Activated CD4-positive, alpha-beta T cell treated with anti-CD3 and anti-CD28 coated beads, Interleukin-10, Interleukin-2, amounts not matched to agents 100 ng/mL and 50 ng/mL, durations not matched to agents 16 hours and 8 hours (primary cell): ENCODE measurements at regions not wholly inside any gene's neighbourhood (a gene's known extent, or its start where the extent isn't known, plus 50 kb on each side); places are given as distances from the start of the nearest gene placed in this dataset.

Experiments used
- DNase-seq: peaks from one replicate; pipeline ENCODE4 v3.0.0-alpha.2; 2020

DNA sequence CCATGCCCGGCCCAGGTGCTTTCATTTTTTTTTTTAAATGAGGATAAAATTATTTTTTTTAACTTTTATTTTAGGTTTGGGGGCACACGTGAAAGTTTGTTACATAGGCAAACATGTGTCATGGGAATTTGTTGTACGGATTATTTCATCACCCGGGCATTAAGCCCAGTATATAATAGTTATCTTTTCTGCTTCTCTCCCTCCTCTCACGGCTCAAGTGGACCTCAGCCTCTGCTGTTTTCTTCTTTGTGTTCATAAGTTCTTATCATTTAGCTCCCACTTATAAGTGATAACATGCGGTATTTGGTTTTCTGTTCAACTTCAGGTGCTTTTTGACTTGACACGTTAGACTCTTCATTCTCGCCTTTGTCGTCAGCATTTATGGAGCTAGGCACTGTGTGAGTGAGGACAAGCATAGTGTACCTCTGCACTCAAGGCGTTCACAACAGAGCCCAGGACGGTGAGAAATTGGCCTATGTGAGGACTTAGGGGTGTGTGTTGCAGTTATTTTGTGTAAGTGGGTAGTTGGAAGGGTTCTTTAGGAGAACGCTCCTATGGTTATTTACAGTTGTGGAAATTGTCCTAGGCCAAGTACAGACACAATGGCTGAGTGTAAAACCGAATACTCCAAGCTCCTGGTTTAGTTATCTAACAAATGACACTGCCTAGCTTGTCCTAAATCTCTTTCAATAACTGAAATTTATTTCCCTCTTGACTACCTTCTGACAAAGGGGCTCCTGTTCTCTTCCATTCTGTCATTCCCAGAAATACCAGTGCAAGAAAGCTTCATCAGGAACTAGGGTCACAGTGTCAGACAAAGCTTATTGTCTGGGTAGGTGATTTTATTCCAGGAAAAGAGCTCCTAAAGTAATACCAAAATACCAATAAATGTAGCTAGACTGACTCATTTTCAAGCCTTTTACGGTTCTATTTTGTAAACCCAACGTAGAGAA, 200.5 kb upstream of the PRICKLE1 start:
- no peak for DNase-seq

- DNase-seq = no peak
Measured at GRCh38 chr12:42786400-42787148, 197.0 kb upstream of the PRICKLE1 start.

DNA sequence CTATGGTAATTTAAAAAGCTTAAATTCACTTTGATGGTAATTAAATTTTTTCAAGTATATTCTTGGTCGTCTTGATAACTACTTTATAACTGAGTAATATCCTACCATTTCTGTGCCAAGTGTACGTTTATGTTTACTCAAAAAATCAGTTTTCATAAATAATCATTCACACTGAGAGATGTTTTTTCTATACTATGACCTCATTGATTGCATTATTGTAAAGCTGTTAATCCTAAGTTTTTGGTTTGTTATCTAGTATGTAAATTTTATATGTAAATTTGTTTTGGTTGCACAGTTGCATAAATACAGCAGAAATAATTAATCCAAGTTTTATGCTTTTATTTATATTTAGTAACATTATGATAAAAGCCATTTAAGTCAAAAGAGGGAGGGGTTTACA, 196.4 kb upstream of the PRICKLE1 start:
- DNase-seq = no peak

DNA sequence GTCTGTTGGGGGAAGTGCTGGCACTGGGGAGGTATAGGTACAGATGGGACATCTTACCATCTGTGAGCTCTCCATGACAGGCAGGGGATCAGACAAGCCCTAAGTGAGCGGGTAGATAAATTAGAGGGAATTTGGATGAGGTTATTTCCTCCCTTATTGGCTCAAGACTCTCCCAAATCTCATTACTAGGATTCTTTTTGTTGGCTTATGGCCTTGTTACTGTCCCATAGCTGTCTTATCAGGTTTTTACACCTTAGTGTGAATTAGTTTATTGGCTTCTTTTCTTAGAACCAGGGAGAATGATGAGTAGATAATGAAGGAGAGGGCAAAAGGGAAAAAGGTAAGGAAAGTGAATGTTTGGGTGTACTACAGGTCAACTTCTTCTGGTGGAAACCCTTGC, 191.1 kb upstream of the PRICKLE1 start:
- DNase-seq = no peak

- no peak for DNase-seq
Measured at GRCh38 chr12:42779186-42779859, 189.8 kb upstream of the PRICKLE1 start.

GRCh38 chr12:42776396-42776795, 186.8 kb upstream of the PRICKLE1 start:
- no peak for DNase-seq

- no peak for DNase-seq
Measured at GRCh38 chr12:42774238-42774637, 184.7 kb upstream of the PRICKLE1 start.

DNA sequence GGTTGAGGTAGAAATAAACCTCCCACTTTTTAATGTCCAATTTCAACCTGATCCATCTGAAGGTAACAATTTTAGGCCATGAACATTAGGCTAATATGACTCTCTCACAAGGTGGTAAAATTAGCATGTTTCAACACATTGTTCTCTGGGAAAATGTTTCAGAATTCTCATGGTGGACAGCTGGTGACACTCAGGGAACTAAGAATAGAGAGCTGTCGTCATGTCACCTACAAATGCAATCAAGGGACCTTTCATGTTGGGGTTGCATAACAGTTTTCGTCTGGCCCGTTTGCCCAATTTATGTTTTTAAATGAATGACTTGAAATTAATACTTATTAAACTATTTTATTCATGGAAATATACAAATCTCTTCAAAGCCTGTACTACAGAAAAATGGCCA, 180.7 kb upstream of the PRICKLE1 start:
- no peak for DNase-seq

GRCh38 chr12:42769455-42769854, 179.9 kb upstream of the PRICKLE1 start:
- no peak for DNase-seq

- no peak for DNase-seq
Measured at GRCh38 chr12:42767998-42768397, 178.5 kb upstream of the PRICKLE1 start.

- no peak for DNase-seq
Measured at GRCh38 chr12:42767326-42767954, 177.9 kb upstream of the PRICKLE1 start.

- no peak for DNase-seq
Measured at GRCh38 chr12:42766754-42767153, 177.2 kb upstream of the PRICKLE1 start.

DNA sequence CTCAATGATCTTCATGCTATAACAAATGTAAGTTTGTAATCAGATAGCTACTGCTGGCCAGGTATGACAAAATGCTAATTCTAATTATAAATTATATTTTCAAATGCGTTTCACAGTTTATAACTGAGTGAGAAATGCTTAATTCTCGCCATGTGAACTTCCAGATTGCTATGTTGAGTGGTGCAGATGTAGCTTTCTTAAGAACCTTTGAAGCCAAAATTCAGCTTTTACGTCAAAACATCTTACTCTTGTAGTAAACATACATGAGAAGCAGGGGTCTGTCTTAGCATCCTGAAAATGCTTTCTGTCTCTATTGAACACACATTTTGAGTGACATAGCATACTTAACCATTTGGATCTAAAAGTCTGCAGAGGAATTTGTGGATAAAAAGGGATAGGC, 176.5 kb upstream of the PRICKLE1 start:
- DNase-seq = no peak

DNA sequence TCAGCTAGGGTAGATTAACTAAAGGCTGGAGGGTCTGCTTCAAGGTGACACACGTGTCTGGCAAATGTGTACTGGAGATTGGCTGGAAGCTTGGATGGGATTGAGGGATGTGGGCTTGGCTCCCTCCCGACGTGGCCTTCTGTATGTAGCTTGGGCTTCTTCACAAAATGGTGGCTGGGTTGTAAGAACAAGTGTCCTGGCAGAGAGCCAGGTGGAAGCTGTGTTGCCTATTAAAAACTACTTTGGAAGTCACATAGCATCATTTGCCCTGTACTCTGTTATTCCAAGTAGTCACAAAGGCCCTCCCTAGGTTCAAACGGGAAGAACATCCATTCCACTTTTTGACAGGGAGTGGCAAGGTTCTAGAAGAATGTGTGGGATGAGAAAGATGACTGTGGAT, 174.1 kb upstream of the PRICKLE1 start:
- DNase-seq = no peak

GRCh38 chr12:42762395-42762925, 172.9 kb upstream of the PRICKLE1 start:
- DNase-seq = no peak

DNA sequence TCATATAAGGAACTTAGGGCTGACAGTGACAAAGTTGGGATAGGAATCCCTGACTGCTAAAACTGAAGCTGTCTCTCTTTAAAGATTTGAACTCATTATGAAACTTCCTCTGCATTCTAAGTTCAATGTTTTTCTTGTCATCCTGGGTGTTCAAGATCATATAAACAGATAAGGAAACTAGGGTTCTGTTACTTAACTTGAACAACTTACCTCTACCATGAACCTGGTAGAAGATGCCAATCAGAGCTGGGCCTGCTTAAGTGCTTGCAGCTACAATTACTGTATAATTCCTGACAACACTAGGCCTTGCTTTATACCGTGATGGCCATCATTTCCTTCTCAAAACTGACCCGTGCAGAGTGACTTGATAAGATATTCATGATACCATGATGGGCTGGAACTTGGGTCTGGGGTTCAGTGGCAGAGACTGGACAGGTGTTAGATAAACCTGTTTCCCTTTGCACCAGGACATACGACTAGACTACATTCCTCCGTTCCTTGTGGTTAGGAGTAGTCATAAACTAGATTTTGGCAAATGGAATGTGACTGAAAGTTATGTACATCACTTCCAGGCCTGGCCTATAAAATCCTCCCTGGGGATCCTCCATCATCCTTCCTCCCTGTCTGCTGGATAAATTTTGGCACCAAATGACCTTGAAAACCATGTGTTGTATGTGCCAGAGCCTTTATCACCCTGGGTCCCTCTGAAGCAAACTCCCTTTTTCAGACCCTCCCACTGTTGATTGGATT, 172.2 kb upstream of the PRICKLE1 start:
- no peak for DNase-seq

DNA sequence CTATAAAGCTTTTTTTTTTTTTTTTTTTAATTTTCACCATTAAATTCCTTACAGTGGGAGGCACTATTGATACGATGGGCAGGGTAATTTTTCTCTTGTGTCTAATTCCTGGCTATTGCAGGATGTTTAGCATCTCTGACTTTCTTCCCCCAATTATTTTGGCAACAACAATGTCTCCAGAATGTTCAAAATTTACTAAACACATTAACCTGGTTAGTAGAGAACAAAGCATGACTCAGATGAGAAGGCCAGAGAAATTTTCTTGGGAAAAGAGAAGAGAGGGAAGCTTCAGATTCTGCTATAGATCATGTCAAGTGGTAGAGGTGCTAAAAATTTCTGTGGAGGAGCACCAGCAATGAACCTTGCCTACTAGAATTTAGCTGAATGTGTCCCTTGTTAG, 171.5 kb upstream of the PRICKLE1 start:
- DNase-seq = no peak

- no peak for DNase-seq
Measured at GRCh38 chr12:42760550-42760949, 171.0 kb upstream of the PRICKLE1 start.

- DNase-seq = no peak
Measured at GRCh38 chr12:42759622-42760273, 170.2 kb upstream of the PRICKLE1 start.

GRCh38 chr12:42758806-42759205, 169.3 kb upstream of the PRICKLE1 start:
- DNase-seq = no peak

- DNase-seq = no peak
Measured at GRCh38 chr12:42757624-42758119, 168.1 kb upstream of the PRICKLE1 start.
